ENCODE measurements at regions not wholly inside any gene's neighbourhood (a gene's known extent, or its start where the extent isn't known, plus 50 kb on each side); places are given as distances from the start of the nearest gene placed in this dataset.

GRCh38 chr16:13630374-13630773 is 289.6 kb upstream of the ERCC4 start:
- no peaks in the 10 kb centered on the region for H3K4me1 ChIP-seq (ENCODE audit: control insufficient read depth, insufficient read depth, low read length)
- ATAC-seq (peak; percentile 69), DNase-seq (ENCODE audit: low read depth, low spot score) (no peak), FAIRE-seq (no peak)
- TF ChIP-seq HDAC6 (IDR thresholded peaks at IDR 0.05; ENCODE audit: unreplicated experiment) (no peak), BCL3 (IDR thresholded peaks at IDR 0.05; ENCODE audit: borderline replicate concordance, insufficient read depth, low read depth, low read length, poor library complexity, severe bottlenecking) (no peak), MTA3 (IDR thresholded peaks at IDR 0.05; ENCODE audit: borderline replicate concordance, low read length) (no peak), IRF4 (IDR thresholded peaks at IDR 0.05; ENCODE audit: low read depth, low read length) (no peak), MEF2B (IDR thresholded peaks at IDR 0.05; ENCODE audit: partially characterized antibody, poor library complexity, severe bottlenecking) (no peak)
- no peaks in the 10 kb centered on the region for H4K20me1 ChIP-seq (ENCODE audit: control insufficient read depth, insufficient read depth)
- H3K9me3 ChIP-seq (replicated peaks; ENCODE audit: control insufficient read depth, insufficient read depth, low read length): no peaks in the 10 kb centered on the region
- no peaks in the 10 kb centered on the region for H3K79me2 ChIP-seq (ENCODE audit: control insufficient read depth, insufficient read depth, low read length)
- no peaks in the 10 kb centered on the region for H3K27me3 ChIP-seq (replicated peaks in 1 of 2; ENCODE audit: control insufficient read depth in 2 of 2, insufficient read depth in 2 of 2, low read length in 1 of 2)
- H3K27ac ChIP-seq (ENCODE audit: control insufficient read depth, insufficient read depth): no peak overlapping the region
- no peak overlapping the region for H3K4me3 ChIP-seq
- ChIA-PET RAD21 (ENCODE audit: unreplicated experiment) (interaction anchor here (0.6 to 1.4 kb wide), 2 partner anchors 77 kb away, joined by 3 to 4 read pairs; no protein-coding TSS in a partner anchor), SMC1A (ENCODE audit: uncharacterized antibody, unreplicated experiment) (interaction anchor here (0.5 to 1.7 kb wide), 6 partner anchors 9 to 494 kb away, joined by 3 to 12 read pairs (median 3); no protein-coding TSS in a partner anchor), POLR2A (no interaction called here), CTCF (interaction anchor here (0.6 kb wide), 1 partner anchor 17 kb away, joined by 3 read pairs; no protein-coding TSS in a partner anchor)
- WGBS (ENCODE audit: insufficient coverage, insufficient replicate concordance, low lambda C conversion rate, missing lambda C conversion rate): 16% methylated on average over 5 of the region's 5 CpGs
- H3K36me3 ChIP-seq (ENCODE audit: control insufficient read depth in 2 of 2, insufficient read depth in 2 of 2, low read length in 1 of 2): no peaks in the 10 kb centered on the region
- intact Hi-C loops (cut with micrococcal nuclease; ENCODE audit: unreplicated experiment): loop anchor here (2.0 kb wide), 1 partner anchor 78 kb away; no protein-coding TSS in a partner anchor
- no peak overlapping the region for H3K9ac ChIP-seq (ENCODE audit: control insufficient read depth, insufficient read depth, low read length)
- in situ Hi-C loops (cut with MboI): loop anchor here (10.0 kb wide), 1 partner anchor 64 kb away; no protein-coding TSS in a partner anchor
- no TSS peak for BruUV-seq (replicated peaks)
- H2AFZ ChIP-seq (ENCODE audit: control insufficient read depth, low read depth, low read length): no peak overlapping the region
- H3K4me2 ChIP-seq (ENCODE audit: control insufficient read depth, insufficient read depth): no peak overlapping the region
